PC-9 (cell line): ENCODE measurements at regions not wholly inside any gene's neighbourhood (a gene's known extent, or its start where the extent isn't known, plus 50 kb on each side); places are given as distances from the start of the nearest gene placed in this dataset.
A peak's percentile ranks its signal among the peaks of the same experiment; 100 is the strongest.

Source experiments
- BruUV-seq: library from RNA; stranded (reverse); fragments of 400-500 nt; replicated peaks from 2 replicates; lab custom pipeline; 2021; lab: Mats Ljungman, UMichigan
- CTCF ChIA-PET: fragments of 300-600 bp; sonication (Branson Sonifier 250); formaldehyde crosslinking; loops from one replicate; lab custom pipeline; 2022; ENCODE audit warnings: antibody characterized with exemption; lab: Charles Lee
- POLR2A ChIA-PET: fragments of 300-600 bp; sonication (Branson Sonifier 250); formaldehyde crosslinking; loops from one replicate; lab custom pipeline; 2022; ENCODE audit warnings: antibody characterized with exemption; ENCODE audit not compliant: unreplicated experiment; lab: Charles Lee
- DNase-seq, 2 experiments: peaks; one replicate each; pipeline versions ENCODE4 v3.0.0 to v3.0.0-alpha.2; 2015 to 2022; ENCODE audit warnings: mixed read lengths in 1 of 2
- H2AFZ ChIP-seq: fragments of 200-600 bp; sonication (generic); 2 replicates; pipeline ENCODE4 v1.8.1; 2017; ENCODE audit warnings: antibody characterized with exemption
- H3F3A ChIP-seq: fragments of 200-600 bp; sonication (generic); 2 replicates; pipeline ENCODE4 v1.8.1; 2017; ENCODE audit warnings: antibody characterized with exemption, mild to moderate bottlenecking, low read depth; ENCODE audit not compliant: insufficient read depth
- H3K27ac ChIP-seq: fragments of 200-600 bp; sonication (generic); 2 replicates; pipeline ENCODE4 v1.6.1; 2016; ENCODE audit warnings: mixed run types
- H3K27me3 ChIP-seq: fragments of 200-600 bp; sonication (generic); 2 replicates; pipeline ENCODE4 v1.6.1; 2016; ENCODE audit warnings: low read depth, mixed run types; ENCODE audit not compliant: insufficient read depth
- H3K36me3 ChIP-seq: fragments of 200-600 bp; sonication (generic); 2 replicates; pipeline ENCODE4 v1.6.1; 2016; ENCODE audit warnings: low read depth, mixed run types
- H3K4me1 ChIP-seq: fragments of 200-600 bp; sonication (generic); replicated peaks from 2 replicates; pipeline ENCODE4 v1.6.1; 2016; ENCODE audit warnings: mixed run types; ENCODE audit not compliant: insufficient read depth
- H3K4me2 ChIP-seq: fragments of 200-600 bp; sonication (generic); 2 replicates; pipeline ENCODE4 v1.6.1; 2017; ENCODE audit warnings: mixed run types
- H3K4me3 ChIP-seq: fragments of 200-600 bp; sonication (generic); 2 replicates; pipeline ENCODE4 v1.6.1; 2016; ENCODE audit warnings: mixed run types
- H3K79me2 ChIP-seq: fragments of 200-600 bp; sonication (generic); 2 replicates; pipeline ENCODE4 v1.6.1; 2017; ENCODE audit warnings: low read depth, mixed run types
- H3K9me2 ChIP-seq: fragments of 200-600 bp; sonication (generic); 2 replicates; pipeline ENCODE4 v1.8.1; 2017; ENCODE audit warnings: mild to moderate bottlenecking; ENCODE audit not compliant: insufficient read depth
- H3K9me3 ChIP-seq: fragments of 200-600 bp; sonication (generic); 2 replicates; pipeline ENCODE4 v1.8.1; 2016; ENCODE audit warnings: low read depth; ENCODE audit not compliant: insufficient read depth
- H4K20me1 ChIP-seq: fragments of 200-600 bp; sonication (generic); 2 replicates; pipeline ENCODE4 v1.8.1; 2017; ENCODE audit not compliant: insufficient read depth
- EZH2 ChIP-seq: fragments of 200-600 bp; sonication (generic); IDR thresholded peaks from 2 replicates; pipeline ENCODE4 v1.8.0; 2017; ENCODE audit warnings: antibody characterized with exemption, low read depth
- intact Hi-C: fragments of 100-400 bp; cut with micrococcal nuclease; formaldehyde crosslinking; loops from one replicate; pipeline ENCODE4 v1.10.0; 2022; ENCODE audit not compliant: unreplicated experiment
- TF ChIP-seq, protein P1 (sequence below): fragments of 200-600 bp; sonication (generic); conservative IDR thresholded peaks from 2 replicates; pipeline ENCODE4 v1.6.1; 2017; ENCODE audit warnings: mixed run types, antibody characterized with exemption, mild to moderate bottlenecking, moderate library complexity

DNA sequence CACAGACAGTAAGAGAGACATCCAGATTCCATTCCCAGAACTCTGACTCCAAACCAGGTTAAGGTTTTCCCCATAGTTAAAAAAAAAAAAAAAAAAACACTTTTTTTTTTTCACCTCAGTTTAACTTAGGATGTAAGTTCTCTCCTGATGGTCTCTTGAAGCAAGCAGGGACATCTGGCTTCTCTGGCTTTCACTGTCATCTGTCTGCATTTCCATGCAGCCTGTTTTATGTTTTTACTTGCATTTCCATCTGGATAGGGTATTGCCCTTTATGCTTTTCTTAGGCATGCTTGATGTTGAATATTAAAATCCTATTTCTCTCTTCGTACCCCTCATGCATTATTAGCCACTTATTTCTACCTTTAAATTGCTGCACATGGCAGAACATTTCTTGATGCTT is 135.3 kb upstream of the WWC1 start:
- Histone ChIP-seq H3K4me1 (no peaks in the 10 kb centered on the region), H3K79me2 (no peaks in the 10 kb centered on the region), H4K20me1 (no peaks in the 10 kb centered on the region), H3K4me2 (no peak overlapping the region), H3K9me2 (no peaks in the 10 kb centered on the region), H3K9me3 (no peaks in the 10 kb centered on the region), H3K36me3 (no peaks in the 10 kb centered on the region), H3K27me3 (peaks cover 94% of the 10 kb centered on the region), H3K27ac (no peak overlapping the region), H3F3A (no peaks in the 10 kb centered on the region), H2AFZ (no peak overlapping the region), H3K4me3 (no peak overlapping the region)
- POLR2A ChIA-PET, result no interaction called here
- BruUV-seq, result no TSS peak
- no peak for TF ChIP-seq EZH2
- TF ChIP-seq, protein P1, sequence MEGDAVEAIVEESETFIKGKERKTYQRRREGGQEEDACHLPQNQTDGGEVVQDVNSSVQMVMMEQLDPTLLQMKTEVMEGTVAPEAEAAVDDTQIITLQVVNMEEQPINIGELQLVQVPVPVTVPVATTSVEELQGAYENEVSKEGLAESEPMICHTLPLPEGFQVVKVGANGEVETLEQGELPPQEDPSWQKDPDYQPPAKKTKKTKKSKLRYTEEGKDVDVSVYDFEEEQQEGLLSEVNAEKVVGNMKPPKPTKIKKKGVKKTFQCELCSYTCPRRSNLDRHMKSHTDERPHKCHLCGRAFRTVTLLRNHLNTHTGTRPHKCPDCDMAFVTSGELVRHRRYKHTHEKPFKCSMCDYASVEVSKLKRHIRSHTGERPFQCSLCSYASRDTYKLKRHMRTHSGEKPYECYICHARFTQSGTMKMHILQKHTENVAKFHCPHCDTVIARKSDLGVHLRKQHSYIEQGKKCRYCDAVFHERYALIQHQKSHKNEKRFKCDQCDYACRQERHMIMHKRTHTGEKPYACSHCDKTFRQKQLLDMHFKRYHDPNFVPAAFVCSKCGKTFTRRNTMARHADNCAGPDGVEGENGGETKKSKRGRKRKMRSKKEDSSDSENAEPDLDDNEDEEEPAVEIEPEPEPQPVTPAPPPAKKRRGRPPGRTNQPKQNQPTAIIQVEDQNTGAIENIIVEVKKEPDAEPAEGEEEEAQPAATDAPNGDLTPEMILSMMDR, result no peak
- CTCF ChIA-PET, result no interaction called here
- intact Hi-C loops, result no loop called here
- DNase-seq, result no peak

GRCh38 chr5:168157141-168157540 is 134.3 kb upstream of the WWC1 start:
- no peak overlapping the region for H2AFZ ChIP-seq
- no peak overlapping the region for H3K4me2 ChIP-seq
- intact Hi-C loops, result no loop called here
- H3K36me3 ChIP-seq, result no peaks in the 10 kb centered on the region
- no peaks in the 10 kb centered on the region for H3F3A ChIP-seq
- ChIA-PET CTCF (no interaction called here), POLR2A (no interaction called here)
- no peak for DNase-seq
- H3K4me3 ChIP-seq, result no peak overlapping the region
- H3K9me3 ChIP-seq, result no peaks in the 10 kb centered on the region
- no TSS peak for BruUV-seq
- no peak overlapping the region for H3K27ac ChIP-seq
- TF ChIP-seq, protein P1, result no peak
- TF ChIP-seq EZH2, result no peak
- H3K27me3 ChIP-seq, result peaks cover 94% of the 10 kb centered on the region
- no peaks in the 10 kb centered on the region for H4K20me1 ChIP-seq
- no peaks in the 10 kb centered on the region for H3K79me2 ChIP-seq
- no peaks in the 10 kb centered on the region for H3K4me1 ChIP-seq
- H3K9me2 ChIP-seq, result no peaks in the 10 kb centered on the region

DNA sequence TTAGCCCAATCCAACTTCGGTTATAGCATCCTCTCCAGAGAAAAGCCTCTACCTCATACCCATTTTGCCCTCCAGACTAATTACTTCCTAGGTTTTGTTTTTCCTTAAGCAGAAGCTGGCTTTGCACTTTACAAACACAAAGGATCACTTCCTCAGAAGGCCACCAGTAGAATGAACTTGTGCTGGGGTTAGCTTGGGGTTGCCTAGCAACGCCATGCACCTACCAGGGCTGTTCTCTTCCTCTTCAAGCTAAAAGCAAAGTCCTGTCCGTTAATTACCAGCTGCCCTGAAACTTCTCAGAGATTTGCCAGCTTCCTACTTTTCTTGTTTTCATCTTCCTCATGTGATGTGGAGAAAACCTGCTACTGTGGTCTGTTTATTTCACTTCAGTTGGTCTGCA is 132.0 kb upstream of the WWC1 start:
- no peaks in the 10 kb centered on the region for H3K9me2 ChIP-seq
- CTCF ChIA-PET, result no interaction called here
- BruUV-seq, result no TSS peak
- POLR2A ChIA-PET, result no interaction called here
- intact Hi-C loops, result no loop called here
- H3K9me3 ChIP-seq, result no peaks in the 10 kb centered on the region
- H4K20me1 ChIP-seq, result no peaks in the 10 kb centered on the region
- H3K27ac ChIP-seq, result no peak overlapping the region
- peaks cover 93% of the 10 kb centered on the region for H3K27me3 ChIP-seq
- H3K4me1 ChIP-seq, result no peaks in the 10 kb centered on the region
- peak in 1 of 2 experiments; percentile 37 for DNase-seq
- no peaks in the 10 kb centered on the region for H3K36me3 ChIP-seq
- no peaks in the 10 kb centered on the region for H3K79me2 ChIP-seq
- no peak overlapping the region for H3K4me3 ChIP-seq
- no peak for TF ChIP-seq EZH2
- TF ChIP-seq, protein P1, result no peak
- H2AFZ ChIP-seq, result no peak overlapping the region
- no peak overlapping the region for H3K4me2 ChIP-seq
- H3F3A ChIP-seq, result no peaks in the 10 kb centered on the region
